ENCODE measurements at regions not wholly inside any gene's neighbourhood (a gene's known extent, or its start where the extent isn't known, plus 50 kb on each side); places are given as distances from the start of the nearest gene placed in this dataset.
"Not testable (repeated sequence)": the region's sequence is repeated elsewhere in the genome, so short reads cannot be mapped to it uniquely, and the experiment has no call there.

GRCh38 chr13:20311596-20311995 is 79.5 kb upstream of the GJB6 start:
- DNase-seq = no peak

DNA sequence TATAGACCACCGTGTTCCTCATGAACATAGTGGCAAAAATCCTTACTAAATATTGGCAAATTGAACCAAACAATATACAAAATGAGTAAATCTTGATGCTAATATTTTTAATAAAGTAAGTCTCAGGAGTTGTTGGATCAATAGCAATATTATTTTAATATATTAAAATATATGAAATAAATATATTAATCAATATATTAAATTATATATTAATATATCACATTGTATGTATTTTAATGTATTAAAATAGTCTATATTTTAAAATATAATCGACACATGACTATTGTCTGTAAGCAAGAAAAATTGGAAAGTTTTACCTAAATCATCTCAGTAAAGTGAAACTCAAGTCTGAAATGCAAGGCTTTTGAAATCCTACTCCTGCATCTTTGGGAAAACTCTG is 78.9 kb upstream of the GJB6 start:
- DNase-seq = no peak

DNA sequence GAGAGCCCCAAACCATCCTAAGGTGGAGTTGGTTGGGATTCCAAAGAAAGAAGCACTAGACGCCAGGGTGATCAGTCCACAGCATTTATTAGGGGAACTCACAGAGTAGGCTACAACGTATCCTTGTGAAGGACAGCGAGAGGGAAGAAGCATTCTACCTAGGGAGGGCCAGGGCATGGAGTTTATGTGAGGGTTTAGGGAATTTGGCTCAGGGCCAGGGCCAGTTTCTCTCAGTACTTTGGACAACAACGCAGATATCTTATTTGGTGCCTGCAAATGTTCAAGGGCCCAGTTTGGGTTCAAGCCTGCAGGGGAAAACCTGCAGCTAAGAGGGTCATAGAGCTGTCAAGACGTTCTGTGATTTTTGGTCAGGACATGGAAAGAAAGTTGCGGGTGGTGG is 73.9 kb upstream of the GJB6 start:
- no peak for DNase-seq

GRCh38 chr13:20305587-20305986 is 73.5 kb upstream of the GJB6 start:
- DNase-seq = no peak

- DNase-seq = not testable (repeated sequence)
These were observed 71.9 kb upstream of the GJB6 start for GRCh38 chr13:20304061-20304460.

GRCh38 chr13:20303636-20304035 is 71.5 kb upstream of the GJB6 start:
- no peak for DNase-seq

DNA sequence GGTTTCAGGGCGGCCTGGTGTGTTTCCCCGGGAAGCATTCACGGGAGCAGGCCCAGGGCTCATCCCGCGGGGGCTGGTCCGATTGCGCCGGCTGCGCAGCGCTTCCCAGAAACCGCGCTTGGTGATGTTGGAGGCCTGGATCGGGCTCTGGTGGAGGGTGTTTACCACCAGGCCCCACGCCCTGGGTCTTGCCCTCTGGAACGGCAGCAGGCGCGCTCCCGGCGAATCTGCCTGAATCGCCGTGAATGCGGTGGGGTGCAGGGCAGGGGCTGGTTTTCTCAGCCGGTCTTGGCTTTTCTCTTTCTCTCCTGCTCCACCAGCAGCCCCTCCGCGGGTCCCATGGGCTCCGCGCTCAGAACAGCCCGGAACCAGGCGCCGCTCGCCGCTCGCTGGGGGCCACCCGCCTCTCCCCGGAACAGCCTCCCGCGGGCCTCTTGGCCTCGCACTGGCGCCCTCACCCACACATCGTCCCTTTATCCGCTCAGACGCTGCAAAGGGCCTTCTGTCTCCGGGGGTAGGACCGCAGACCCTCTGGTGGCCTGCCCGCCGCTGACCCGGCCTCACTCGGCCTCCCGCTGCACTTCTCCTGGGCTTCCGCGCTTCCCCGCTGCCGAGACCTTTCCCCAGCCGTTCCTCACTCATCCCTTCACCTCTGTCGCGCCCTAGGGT is 69.4 kb upstream of the GJB6 start:
- no peak for DNase-seq

DNA sequence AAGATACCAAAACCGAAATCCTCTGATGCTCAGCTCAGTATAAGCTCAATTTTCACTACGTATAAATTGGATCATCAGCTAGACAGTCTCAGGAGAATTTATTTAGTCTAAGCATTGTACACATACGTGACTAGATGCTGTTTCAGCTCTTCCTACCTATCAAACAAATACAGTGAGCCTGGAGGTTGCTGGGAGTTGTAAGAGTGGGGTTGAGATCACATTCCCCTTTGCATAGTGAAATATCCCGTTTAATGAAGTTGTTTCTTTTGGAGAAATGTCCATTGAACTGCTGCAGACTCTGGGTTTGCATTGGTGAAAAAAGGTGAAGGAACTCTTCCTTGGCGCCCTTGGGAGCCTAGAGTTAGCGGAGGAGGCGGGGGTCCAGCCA is 68.9 kb upstream of the GJB6 start:
- DNase-seq = peak in 1 of 2 experiments; percentile 19

- DNase-seq = no peak
These were observed 65.1 kb upstream of the GJB6 start for GRCh38 chr13:20297181-20297580.

GRCh38 chr13:20295956-20296355 is 63.8 kb upstream of the GJB6 start:
- no peak for DNase-seq

GRCh38 chr13:20294497-20294896 is 62.4 kb upstream of the GJB6 start:
- DNase-seq = no peak

GRCh38 chr13:20292301-20292700 is 60.2 kb upstream of the GJB6 start:
- not testable (repeated sequence) for DNase-seq

GRCh38 chr13:20291675-20292074 is 59.6 kb upstream of the GJB6 start:
- no peak for DNase-seq

DNA sequence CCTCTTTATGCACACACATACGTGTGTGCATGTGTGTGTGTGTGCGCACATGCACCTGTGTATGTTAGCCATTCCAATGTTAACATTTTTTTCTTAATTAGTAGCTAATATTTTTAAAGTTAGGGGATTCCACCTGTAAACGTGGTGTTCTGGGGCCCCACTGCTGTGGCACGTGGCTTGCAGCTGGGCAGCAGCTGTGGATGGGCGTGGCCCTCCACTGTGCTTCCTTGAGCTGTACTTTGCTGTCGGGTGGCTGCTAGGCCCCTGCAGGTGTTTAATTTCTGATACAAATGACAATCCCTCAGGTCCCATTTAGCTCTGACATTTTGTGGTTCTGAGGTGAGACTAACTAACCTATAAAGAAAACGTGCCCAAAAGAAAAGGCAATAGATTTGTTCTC is 58.9 kb upstream of the GJB6 start:
- DNase-seq = no peak

- no peak for DNase-seq
These were observed 56.4 kb upstream of the GJB6 start for GRCh38 chr13:20288561-20288960.

DNA sequence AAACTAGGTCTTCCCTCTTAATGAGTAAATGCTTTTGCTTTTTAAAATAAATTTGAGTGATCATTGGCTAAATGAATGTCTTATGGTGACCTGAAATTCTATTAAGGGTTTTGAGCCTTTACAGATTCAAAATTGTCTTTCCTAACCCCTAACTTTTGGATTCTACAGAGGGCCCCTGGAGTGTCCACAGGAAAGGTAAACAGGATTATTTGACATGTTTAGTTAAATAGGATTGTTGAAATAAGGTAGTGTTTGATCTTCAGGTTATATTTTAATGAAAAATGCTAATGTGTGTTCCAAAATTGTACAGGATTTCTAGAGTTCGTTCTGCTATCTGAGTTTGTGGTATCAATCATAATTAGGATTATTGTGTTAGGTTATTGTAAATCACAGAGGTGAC is 55.9 kb upstream of the GJB6 start:
- DNase-seq = no peak

- DNase-seq = no peak
These were observed 53.4 kb upstream of the GJB6 start for GRCh38 chr13:20285530-20285929.

Data from NCI-H526 (cell line).